HG03565 (cell line): ENCODE measurements at regions not wholly inside any gene's neighbourhood (a gene's known extent, or its start where the extent isn't known, plus 50 kb on each side); places are given as distances from the start of the nearest gene placed in this dataset.
"Not testable (repeated sequence)": the region's sequence is repeated elsewhere in the genome, so short reads cannot be mapped to it uniquely, and the experiment has no call there.

ENCODE experiments used
- ATAC-seq: cut with Tn5 transposase; IDR thresholded peaks from one replicate; pipeline ENCODE4 v1.9.1; 2021; ENCODE audit warnings: mild to moderate bottlenecking, moderate library complexity; ENCODE audit not compliant: unreplicated experiment

GRCh38 chr6:12474167-12475140, 184.3 kb downstream of the EDN1 start:
- ATAC-seq = no peak

GRCh38 chr6:12476484-12476883, 186.3 kb downstream of the EDN1 start:
- ATAC-seq = no peak

GRCh38 chr6:12477616-12478015, 187.5 kb downstream of the EDN1 start:
- no peak for ATAC-seq

- no peak for ATAC-seq
These were observed 188.8 kb downstream of the EDN1 start for GRCh38 chr6:12478921-12479320.

GRCh38 chr6:12479451-12479850, 189.3 kb downstream of the EDN1 start:
- no peak for ATAC-seq

GRCh38 chr6:12479881-12480280, 189.7 kb downstream of the EDN1 start:
- no peak for ATAC-seq

- no peak for ATAC-seq
These were observed 190.2 kb downstream of the EDN1 start for GRCh38 chr6:12480379-12480778.

- ATAC-seq = no peak
These were observed 191.1 kb downstream of the EDN1 start for GRCh38 chr6:12481292-12481691.

- no peak for ATAC-seq
These were observed 191.7 kb downstream of the EDN1 start for GRCh38 chr6:12481850-12482249.

- ATAC-seq = no peak
These were observed 192.5 kb downstream of the EDN1 start for GRCh38 chr6:12482386-12483375.

- peak; percentile 81 for ATAC-seq
These were observed 193.6 kb downstream of the EDN1 start for GRCh38 chr6:12483712-12484111.

- no peak for ATAC-seq
These were observed 194.4 kb downstream of the EDN1 start for GRCh38 chr6:12484519-12484918.

- no peak for ATAC-seq
These were observed 195.1 kb downstream of the EDN1 start for GRCh38 chr6:12485226-12485764.

GRCh38 chr6:12485837-12486236, 195.7 kb downstream of the EDN1 start:
- ATAC-seq = no peak

- no peak for ATAC-seq
These were observed 200.3 kb downstream of the EDN1 start for GRCh38 chr6:12490351-12490903.

GRCh38 chr6:12490904-12491571, 200.9 kb downstream of the EDN1 start:
- no peak for ATAC-seq

GRCh38 chr6:12492929-12493328, 202.8 kb downstream of the EDN1 start:
- ATAC-seq = not testable (repeated sequence)

- no peak for ATAC-seq
These were observed 203.3 kb downstream of the EDN1 start for GRCh38 chr6:12493446-12493845.

- no peak for ATAC-seq
These were observed 204.0 kb downstream of the EDN1 start for GRCh38 chr6:12494161-12494560.

GRCh38 chr6:12501990-12502389, 211.8 kb downstream of the EDN1 start:
- no peak for ATAC-seq
